RWPE2 (cell line): ENCODE measurements at regions not wholly inside any gene's neighbourhood (a gene's known extent, or its start where the extent isn't known, plus 50 kb on each side); places are given as distances from the start of the nearest gene placed in this dataset.

Experiments
- ATAC-seq: fragments of 200-7000 bp; cut with Tn5 transposase; 3 replicates; pipeline ENCODE4 v1.9.1; 2021; ENCODE audit warnings: low read depth
- DNase-seq: peaks from one replicate; pipeline ENCODE4 v3.0.0-alpha.2; 2020; ENCODE audit warnings: low spot score
- H3K27ac ChIP-seq: fragments of 450-650 bp; 2 replicates; pipeline ENCODE4 v1.5.1; 2017; ENCODE audit warnings: mild to moderate bottlenecking; ENCODE audit not compliant: poor library complexity, severe bottlenecking
- H3K27me3 ChIP-seq: fragments of 250-450 bp; sonication (Bioruptor Pico); 2 replicates; pipeline ENCODE4 v1.5.1; 2021; ENCODE audit warnings: mild to moderate bottlenecking, moderate library complexity; ENCODE audit not compliant: insufficient read depth, poor library complexity, severe bottlenecking
- H3K36me3 ChIP-seq: fragments of 250-450 bp; sonication (Bioruptor Pico); 2 replicates; pipeline ENCODE4 v1.5.1; 2020; ENCODE audit warnings: low read depth, mild to moderate bottlenecking, moderate library complexity
- H3K4me1 ChIP-seq: fragments of 250-450 bp; sonication (Bioruptor Pico); 2 replicates; pipeline ENCODE4 v1.5.1; 2021; ENCODE audit warnings: mild to moderate bottlenecking, moderate library complexity; ENCODE audit not compliant: insufficient read depth, poor library complexity, severe bottlenecking
- H3K4me3 ChIP-seq: fragments of 250-450 bp; sonication (Bioruptor Pico); 2 replicates; pipeline ENCODE4 v1.5.1; 2021; ENCODE audit warnings: mild to moderate bottlenecking, moderate library complexity; ENCODE audit not compliant: severe bottlenecking
- H3K9me3 ChIP-seq: fragments of 250-450 bp; sonication (Bioruptor Pico); 2 replicates; pipeline ENCODE4 v1.5.1; 2021; ENCODE audit warnings: mild to moderate bottlenecking, moderate library complexity; ENCODE audit not compliant: severe bottlenecking
- TF ChIP-seq, protein P1 (sequence below): fragments of 450-650 bp; IDR thresholded peaks from one replicate; pipeline ENCODE4 v1.5.1; 2017; ENCODE audit warnings: mild to moderate bottlenecking, moderate library complexity; ENCODE audit not compliant: poor library complexity, severe bottlenecking

DNA sequence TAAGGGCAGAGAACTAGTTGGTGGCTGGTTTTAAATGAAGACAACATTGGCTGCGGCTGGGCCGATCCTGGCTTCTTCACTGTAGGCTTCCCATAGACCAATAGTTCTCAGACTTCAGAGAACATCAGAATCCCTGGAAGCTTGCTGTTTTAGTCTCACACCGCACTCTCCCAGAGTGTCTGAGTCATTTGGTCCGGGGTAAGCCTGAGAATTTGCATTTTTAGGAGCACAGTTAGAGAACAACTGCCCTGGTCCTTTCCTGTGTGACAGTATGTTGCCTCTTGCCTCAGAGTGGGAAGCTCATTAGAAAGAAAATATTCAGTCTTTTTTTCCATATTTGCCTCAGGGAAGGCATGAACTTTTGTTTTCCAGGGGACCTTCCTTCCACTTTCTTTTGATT, 137.1 kb upstream of the GAREM1 start:
- no peak overlapping the region for H3K4me3 ChIP-seq

GRCh38 chr18:32598144-32598543, 127.5 kb upstream of the GAREM1 start:
- ATAC-seq: no peak

More for the DNA sequence above, 137.1 kb upstream of the GAREM1 start:
- no peak for ATAC-seq
- H3K27ac ChIP-seq: no peak overlapping the region
- no peaks in the 10 kb centered on the region for H3K27me3 ChIP-seq
- no peaks in the 10 kb centered on the region for H3K4me1 ChIP-seq
- no peak for DNase-seq
- no peaks in the 10 kb centered on the region for H3K9me3 ChIP-seq
- no peaks in the 10 kb centered on the region for H3K36me3 ChIP-seq
- TF ChIP-seq, protein P1, sequence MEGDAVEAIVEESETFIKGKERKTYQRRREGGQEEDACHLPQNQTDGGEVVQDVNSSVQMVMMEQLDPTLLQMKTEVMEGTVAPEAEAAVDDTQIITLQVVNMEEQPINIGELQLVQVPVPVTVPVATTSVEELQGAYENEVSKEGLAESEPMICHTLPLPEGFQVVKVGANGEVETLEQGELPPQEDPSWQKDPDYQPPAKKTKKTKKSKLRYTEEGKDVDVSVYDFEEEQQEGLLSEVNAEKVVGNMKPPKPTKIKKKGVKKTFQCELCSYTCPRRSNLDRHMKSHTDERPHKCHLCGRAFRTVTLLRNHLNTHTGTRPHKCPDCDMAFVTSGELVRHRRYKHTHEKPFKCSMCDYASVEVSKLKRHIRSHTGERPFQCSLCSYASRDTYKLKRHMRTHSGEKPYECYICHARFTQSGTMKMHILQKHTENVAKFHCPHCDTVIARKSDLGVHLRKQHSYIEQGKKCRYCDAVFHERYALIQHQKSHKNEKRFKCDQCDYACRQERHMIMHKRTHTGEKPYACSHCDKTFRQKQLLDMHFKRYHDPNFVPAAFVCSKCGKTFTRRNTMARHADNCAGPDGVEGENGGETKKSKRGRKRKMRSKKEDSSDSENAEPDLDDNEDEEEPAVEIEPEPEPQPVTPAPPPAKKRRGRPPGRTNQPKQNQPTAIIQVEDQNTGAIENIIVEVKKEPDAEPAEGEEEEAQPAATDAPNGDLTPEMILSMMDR: no peak

DNA sequence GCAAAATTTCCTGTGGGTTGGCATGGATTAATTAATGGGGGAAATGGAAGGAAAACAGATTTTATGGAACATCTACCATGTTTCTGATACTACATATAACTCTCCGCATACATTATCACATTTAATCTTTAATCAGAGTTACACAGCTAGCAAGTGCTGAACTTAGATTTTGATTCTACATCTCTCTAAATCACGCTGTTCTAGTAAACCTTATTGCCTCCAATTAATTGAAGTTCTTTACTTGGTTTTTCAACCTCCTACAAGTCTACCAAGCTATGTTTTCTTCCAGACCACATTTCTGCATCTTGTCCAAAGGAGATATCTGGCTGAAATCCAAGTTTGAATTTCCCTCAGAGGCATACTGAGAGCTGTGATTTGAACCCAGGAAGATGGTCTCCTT, 125.8 kb upstream of the GAREM1 start:
- TF ChIP-seq, protein P1: no peak
- H3K4me1 ChIP-seq: no peaks in the 10 kb centered on the region
- no peak overlapping the region for H3K4me3 ChIP-seq
- no peak overlapping the region for H3K27ac ChIP-seq
- no peaks in the 10 kb centered on the region for H3K36me3 ChIP-seq
- no peaks in the 10 kb centered on the region for H3K9me3 ChIP-seq
- ATAC-seq (no peak), DNase-seq (no peak)
- no peaks in the 10 kb centered on the region for H3K27me3 ChIP-seq

More at GRCh38 chr18:32598144-32598543, 127.5 kb upstream of the GAREM1 start:
- H3K27ac ChIP-seq: no peak overlapping the region
- no peak overlapping the region for H3K4me3 ChIP-seq
- TF ChIP-seq, protein P1: no peak
- H3K9me3 ChIP-seq: no peaks in the 10 kb centered on the region
- no peaks in the 10 kb centered on the region for H3K27me3 ChIP-seq
- DNase-seq: no peak
- H3K4me1 ChIP-seq: no peaks in the 10 kb centered on the region
- H3K36me3 ChIP-seq: no peaks in the 10 kb centered on the region

GRCh38 chr18:32595832-32596231, 125.2 kb upstream of the GAREM1 start:
- no peak overlapping the region for H3K27ac ChIP-seq
- TF ChIP-seq, protein P1: no peak
- H3K9me3 ChIP-seq: no peaks in the 10 kb centered on the region
- H3K4me3 ChIP-seq: no peak overlapping the region
- H3K27me3 ChIP-seq: peaks cover 4% of the 10 kb centered on the region
- no peaks in the 10 kb centered on the region for H3K36me3 ChIP-seq
- ATAC-seq (no peak), DNase-seq (no peak)
- H3K4me1 ChIP-seq: no peaks in the 10 kb centered on the region

- ATAC-seq (no peak), DNase-seq (no peak)
- Histone ChIP-seq H3K9me3 (no peaks in the 10 kb centered on the region), H3K4me3 (no peak overlapping the region), H3K36me3 (no peaks in the 10 kb centered on the region), H3K27ac (no peak overlapping the region), H3K4me1 (no peaks in the 10 kb centered on the region), H3K27me3 (peaks cover 9% of the 10 kb centered on the region)
- TF ChIP-seq, protein P1: no peak
Observed at GRCh38 chr18:32588191-32588590, 117.5 kb upstream of the GAREM1 start.
